Osteoblast (primary cell): ENCODE measurements at regions not wholly inside any gene's neighbourhood (a gene's known extent, or its start where the extent isn't known, plus 50 kb on each side); places are given as distances from the start of the nearest gene placed in this dataset.

Experiments used
- DNase-seq: peaks from one replicate; pipeline ENCODE4 v3.0.0; 2011; ENCODE audit warnings: low spot score, mixed read lengths; ENCODE audit not compliant: insufficient read length; ENCODE audit errors: missing footprints
- H2AFZ ChIP-seq: 2 replicates; pipeline ENCODE4 v1.6.0; 2011; ENCODE audit warnings: mild to moderate bottlenecking, low read length
- H3K27ac ChIP-seq: 2 replicates; pipeline ENCODE4 v1.5.1; 2011; ENCODE audit warnings: mild to moderate bottlenecking, low read depth, low read length, moderate library complexity
- H3K27me3 ChIP-seq: 2 replicates; pipeline ENCODE4 v1.6.0; 2012; ENCODE audit warnings: mild to moderate bottlenecking, control low read depth, inconsistent platforms, low read length, moderate library complexity; ENCODE audit not compliant: insufficient read depth
- H3K36me3 ChIP-seq: 2 replicates; pipeline ENCODE4 v1.5.1; 2011; ENCODE audit warnings: mild to moderate bottlenecking, low read length, control low read depth, moderate library complexity; ENCODE audit not compliant: insufficient read depth
- H3K4me1 ChIP-seq: 2 replicates; pipeline ENCODE4 v1.5.1; 2011; ENCODE audit warnings: mild to moderate bottlenecking, low read length, control low read depth, moderate library complexity; ENCODE audit not compliant: insufficient read depth
- H3K4me2 ChIP-seq: 2 replicates; pipeline ENCODE4 v1.6.0; 2011; ENCODE audit warnings: mild to moderate bottlenecking, low read length; ENCODE audit not compliant: insufficient read depth
- H3K4me3 ChIP-seq: fragments of 200-600 bp; sonication (generic); 3 replicates; pipeline ENCODE4 v1.5.1; 2012; ENCODE audit warnings: mild to moderate bottlenecking, low read length, inconsistent platforms; ENCODE audit not compliant: insufficient read depth
- H3K79me2 ChIP-seq: 2 replicates; pipeline ENCODE4 v1.6.0; 2012; ENCODE audit warnings: mild to moderate bottlenecking, low read length, control low read depth, inconsistent platforms; ENCODE audit not compliant: insufficient read depth
- H3K9me3 ChIP-seq: 2 replicates; pipeline ENCODE4 v1.5.1; 2011; ENCODE audit warnings: low read depth, low read length, control low read depth
- H4K20me1 ChIP-seq: 2 replicates; pipeline ENCODE4 v1.6.0; 2012; ENCODE audit warnings: mild to moderate bottlenecking, low read length, control low read depth; ENCODE audit not compliant: insufficient read depth
- TF ChIP-seq, protein P1 (sequence below): IDR thresholded peaks from 2 replicates; pipeline ENCODE4 v1.5.1; 2011; ENCODE audit warnings: mild to moderate bottlenecking, low read depth, low read length, moderate library complexity; ENCODE audit errors: extremely low read depth

GRCh38 chr15:95923792-95924191 is 406.7 kb upstream of the NR2F2 start:
- peak; percentile 43 for DNase-seq
- H3K79me2 ChIP-seq = no peaks in the 10 kb centered on the region
- no peak overlapping the region for H3K27ac ChIP-seq
- no peak overlapping the region for H3K4me2 ChIP-seq
- H2AFZ ChIP-seq = no peak overlapping the region
- TF ChIP-seq, protein P1, sequence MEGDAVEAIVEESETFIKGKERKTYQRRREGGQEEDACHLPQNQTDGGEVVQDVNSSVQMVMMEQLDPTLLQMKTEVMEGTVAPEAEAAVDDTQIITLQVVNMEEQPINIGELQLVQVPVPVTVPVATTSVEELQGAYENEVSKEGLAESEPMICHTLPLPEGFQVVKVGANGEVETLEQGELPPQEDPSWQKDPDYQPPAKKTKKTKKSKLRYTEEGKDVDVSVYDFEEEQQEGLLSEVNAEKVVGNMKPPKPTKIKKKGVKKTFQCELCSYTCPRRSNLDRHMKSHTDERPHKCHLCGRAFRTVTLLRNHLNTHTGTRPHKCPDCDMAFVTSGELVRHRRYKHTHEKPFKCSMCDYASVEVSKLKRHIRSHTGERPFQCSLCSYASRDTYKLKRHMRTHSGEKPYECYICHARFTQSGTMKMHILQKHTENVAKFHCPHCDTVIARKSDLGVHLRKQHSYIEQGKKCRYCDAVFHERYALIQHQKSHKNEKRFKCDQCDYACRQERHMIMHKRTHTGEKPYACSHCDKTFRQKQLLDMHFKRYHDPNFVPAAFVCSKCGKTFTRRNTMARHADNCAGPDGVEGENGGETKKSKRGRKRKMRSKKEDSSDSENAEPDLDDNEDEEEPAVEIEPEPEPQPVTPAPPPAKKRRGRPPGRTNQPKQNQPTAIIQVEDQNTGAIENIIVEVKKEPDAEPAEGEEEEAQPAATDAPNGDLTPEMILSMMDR = no peak
- H3K4me3 ChIP-seq = no peak overlapping the region
- H3K36me3 ChIP-seq = no peaks in the 10 kb centered on the region
- H3K27me3 ChIP-seq = no peaks in the 10 kb centered on the region
- no peaks in the 10 kb centered on the region for H3K4me1 ChIP-seq
- H3K9me3 ChIP-seq = no peaks in the 10 kb centered on the region
- no peaks in the 10 kb centered on the region for H4K20me1 ChIP-seq

GRCh38 chr15:95928822-95929221 is 401.7 kb upstream of the NR2F2 start:
- Histone ChIP-seq H3K27ac (no peak overlapping the region), H3K27me3 (no peaks in the 10 kb centered on the region), H3K79me2 (no peaks in the 10 kb centered on the region), H3K9me3 (no peaks in the 10 kb centered on the region), H3K36me3 (no peaks in the 10 kb centered on the region), H3K4me3 (no peak overlapping the region), H3K4me2 (no peak overlapping the region), H3K4me1 (peaks cover 4% of the 10 kb centered on the region), H2AFZ (no peak overlapping the region), H4K20me1 (no peaks in the 10 kb centered on the region)
- no peak for DNase-seq
- TF ChIP-seq, protein P1 = no peak

- no peaks in the 10 kb centered on the region for H3K79me2 ChIP-seq
- H3K27me3 ChIP-seq = no peaks in the 10 kb centered on the region
- no peaks in the 10 kb centered on the region for H3K9me3 ChIP-seq
- H3K4me1 ChIP-seq = peaks cover 4% of the 10 kb centered on the region
- H3K4me3 ChIP-seq = no peak overlapping the region
- H4K20me1 ChIP-seq = no peaks in the 10 kb centered on the region
- no peak overlapping the region for H2AFZ ChIP-seq
- no peaks in the 10 kb centered on the region for H3K36me3 ChIP-seq
- DNase-seq = no peak
- TF ChIP-seq, protein P1 = no peak
- no peak overlapping the region for H3K4me2 ChIP-seq
- no peak overlapping the region for H3K27ac ChIP-seq
Measured at GRCh38 chr15:95929232-95929846, 401.2 kb upstream of the NR2F2 start.

- Histone ChIP-seq H3K9me3 (no peaks in the 10 kb centered on the region), H4K20me1 (no peaks in the 10 kb centered on the region), H3K79me2 (no peaks in the 10 kb centered on the region), H3K4me2 (no peak overlapping the region), H3K4me1 (peaks cover 4% of the 10 kb centered on the region), H3K4me3 (no peak overlapping the region), H2AFZ (no peak overlapping the region), H3K27ac (no peak overlapping the region), H3K27me3 (no peaks in the 10 kb centered on the region), H3K36me3 (no peaks in the 10 kb centered on the region)
- TF ChIP-seq, protein P1 = no peak
- DNase-seq = no peak
Measured at GRCh38 chr15:95930659-95931375, 399.7 kb upstream of the NR2F2 start.
